ENCODE measurements at regions not wholly inside any gene's neighbourhood (a gene's known extent, or its start where the extent isn't known, plus 50 kb on each side); places are given as distances from the start of the nearest gene placed in this dataset.
"Not testable (repeated sequence)": the region's sequence is repeated elsewhere in the genome, so short reads cannot be mapped to it uniquely, and the experiment has no call there.

DNA sequence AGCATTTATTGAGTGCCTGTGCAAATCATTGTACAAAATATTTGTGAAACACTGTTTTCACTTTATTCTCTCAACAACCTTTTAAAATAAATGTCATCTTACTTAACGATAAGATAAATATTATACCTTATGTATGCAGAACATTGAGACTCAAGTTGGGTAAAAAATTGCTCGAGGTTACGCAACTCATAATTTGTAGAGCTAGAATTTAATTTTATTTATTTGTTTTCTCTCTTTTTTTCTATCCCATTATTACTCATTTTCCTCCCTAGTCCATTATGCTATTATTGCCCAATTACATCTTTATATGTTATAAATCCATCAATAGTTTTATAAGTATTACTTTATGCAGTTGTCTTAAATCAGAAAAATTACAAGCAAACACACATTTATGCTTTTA, 77.4 kb upstream of the ELOVL5 start:
- ATAC-seq, result no peak
- Mint-ChIP-seq H3K4me1 (peaks cover 25% of the 10 kb centered on the region), H3K4me3 (no peak overlapping the region), H3K27ac (no peak overlapping the region), H3K9me3 (no peaks in the 10 kb centered on the region), H3K36me3 (no peaks in the 10 kb centered on the region)
- no peak for DNase-seq (ENCODE audit: low spot score in 2 of 2)

DNA sequence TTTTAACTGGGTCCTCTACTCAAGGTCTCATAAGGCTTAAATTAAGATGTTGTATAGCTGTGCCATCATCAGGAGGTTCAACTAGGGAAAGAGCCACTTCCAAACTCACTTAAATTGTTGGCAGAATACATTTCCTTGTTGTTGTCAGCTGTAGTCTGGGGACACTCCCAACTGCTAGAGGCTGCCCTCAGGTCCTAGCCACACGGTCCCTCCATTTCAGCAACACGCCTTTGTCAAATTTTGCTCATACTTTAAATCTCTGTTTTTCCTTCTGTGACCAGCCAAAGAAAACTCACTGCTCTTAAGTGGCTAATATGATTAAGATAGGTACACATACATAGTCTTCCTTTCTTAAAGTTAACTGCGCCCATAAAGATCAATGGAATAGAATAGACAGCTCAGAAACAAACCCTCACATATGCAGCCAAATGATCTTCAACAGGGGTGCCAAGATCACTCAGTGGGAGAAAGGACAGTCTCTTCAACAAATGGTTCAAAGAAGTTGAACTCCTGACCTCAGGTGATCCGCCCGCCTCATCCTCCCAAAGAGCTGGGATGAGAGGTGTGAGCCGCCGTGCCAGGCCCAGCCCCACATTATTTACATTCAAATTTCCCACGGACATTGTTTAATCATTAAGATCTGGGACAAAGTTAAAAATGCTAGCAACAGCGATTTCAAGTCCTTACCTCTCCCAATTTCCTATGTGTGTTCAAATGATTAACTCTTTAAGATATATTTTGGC, 76.4 kb upstream of the ELOVL5 start:
- DNase-seq (ENCODE audit: low spot score in 2 of 2), result no peak
- Mint-ChIP-seq H3K9me3 (no peaks in the 10 kb centered on the region), H3K4me1 (peaks cover 25% of the 10 kb centered on the region), H3K27ac (no peak overlapping the region), H3K4me3 (no peak overlapping the region), H3K36me3 (no peaks in the 10 kb centered on the region)
- ATAC-seq, result no peak

DNA sequence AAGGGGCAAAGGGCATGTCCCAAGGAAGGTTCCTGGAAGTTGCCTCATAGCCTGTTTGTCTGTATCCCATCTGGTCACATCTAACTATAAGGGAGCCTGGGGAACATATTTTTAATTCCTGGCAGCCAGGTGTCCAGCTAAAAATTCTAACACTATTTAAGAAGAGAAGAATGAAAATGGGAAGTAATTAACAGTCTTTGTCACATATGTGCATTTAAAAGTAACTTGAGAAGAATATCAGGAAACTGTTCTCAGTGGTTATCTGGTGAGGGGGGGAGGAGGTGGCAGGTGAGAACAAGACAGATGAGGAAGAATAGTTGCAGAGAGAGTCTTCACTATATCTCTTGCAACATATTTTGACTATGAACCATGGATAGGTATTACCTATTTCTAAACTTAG, 75.5 kb upstream of the ELOVL5 start:
- H3K27ac Mint-ChIP-seq, result no peak overlapping the region
- DNase-seq (ENCODE audit: low spot score in 2 of 2), result no peak

DNA sequence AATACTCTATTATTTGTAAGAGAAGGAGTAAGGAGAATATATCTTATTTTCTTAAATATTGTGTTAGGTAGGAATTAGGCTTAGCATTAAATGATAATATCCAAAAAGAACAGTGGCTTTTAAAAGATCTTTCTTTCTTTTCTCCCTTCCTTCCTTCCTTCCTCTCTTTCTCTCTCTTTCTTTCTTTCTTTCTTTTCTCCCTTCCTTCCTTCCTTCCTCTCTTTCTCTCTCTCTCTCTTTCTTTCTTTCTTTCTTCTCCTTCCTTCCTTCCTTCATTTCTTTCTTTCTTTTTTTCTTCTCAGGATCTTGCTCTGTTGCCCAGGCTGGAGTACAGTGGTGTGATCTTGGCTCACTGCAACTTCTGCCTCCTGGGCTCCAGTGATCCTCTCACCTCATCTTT, 74.8 kb upstream of the ELOVL5 start:
- not testable (repeated sequence) for H3K9me3 Mint-ChIP-seq; DNase-seq (ENCODE audit: low spot score in 2 of 2)

More for the DNA sequence above, 75.5 kb upstream of the ELOVL5 start:
- H3K4me3 Mint-ChIP-seq, result no peak overlapping the region
- peaks cover 21% of the 10 kb centered on the region for H3K4me1 Mint-ChIP-seq
- H3K36me3 Mint-ChIP-seq, result no peaks in the 10 kb centered on the region
- no peak for ATAC-seq
- no peaks in the 10 kb centered on the region for H3K9me3 Mint-ChIP-seq

DNA sequence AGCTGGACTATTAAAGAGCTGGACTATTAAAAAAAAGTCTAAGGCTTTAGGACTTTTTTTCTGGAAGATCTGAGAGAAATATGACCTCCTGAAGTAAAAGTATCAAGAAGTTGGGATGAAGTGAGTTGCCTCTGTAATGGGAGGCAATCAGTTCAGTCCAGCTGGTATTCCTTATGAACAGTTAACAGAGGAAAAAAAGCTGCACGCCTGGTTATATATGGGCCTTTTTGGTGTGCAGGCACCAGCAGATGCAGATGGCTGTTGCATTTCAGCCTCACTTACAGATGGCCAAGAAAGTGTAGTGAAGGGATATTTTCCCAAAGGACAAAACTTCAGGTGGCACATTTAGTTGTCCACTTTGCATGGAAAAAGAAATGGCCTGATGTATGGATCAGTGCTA, 70.3 kb upstream of the ELOVL5 start:
- no peak overlapping the region for H3K27ac Mint-ChIP-seq
- H3K9me3 Mint-ChIP-seq, result no peaks in the 10 kb centered on the region
- DNase-seq (ENCODE audit: low spot score in 2 of 2) (no peak), ATAC-seq (no peak)
- H3K36me3 Mint-ChIP-seq, result no peaks in the 10 kb centered on the region
- no peaks in the 10 kb centered on the region for H3K4me1 Mint-ChIP-seq
- H3K4me3 Mint-ChIP-seq, result no peak overlapping the region

More for the DNA sequence above, 74.8 kb upstream of the ELOVL5 start:
- H3K27ac Mint-ChIP-seq, ATAC-seq, H3K4me3 Mint-ChIP-seq, H3K36me3 Mint-ChIP-seq: not testable (repeated sequence)
- peaks cover 15% of the 10 kb centered on the region for H3K4me1 Mint-ChIP-seq

DNA sequence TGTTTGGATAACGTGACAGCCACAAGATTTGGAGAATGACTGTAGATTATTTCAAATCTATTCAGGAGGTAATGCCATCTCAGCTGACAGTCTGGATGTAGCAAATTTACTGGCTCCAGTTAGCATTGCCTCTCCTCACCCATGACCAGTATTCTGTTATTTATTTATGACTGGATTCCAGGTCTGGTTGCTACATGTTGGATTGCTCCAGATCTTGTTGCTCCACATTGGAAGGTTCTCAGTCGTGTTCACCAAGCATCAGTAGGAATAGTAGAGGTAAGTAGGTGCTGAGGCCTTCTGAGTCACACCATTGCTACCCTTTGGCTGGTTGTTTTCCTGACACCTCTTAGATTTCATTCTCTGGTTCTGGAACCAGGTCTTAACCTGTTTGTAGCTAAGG, 69.5 kb upstream of the ELOVL5 start:
- no peaks in the 10 kb centered on the region for H3K36me3 Mint-ChIP-seq
- DNase-seq (ENCODE audit: low spot score in 2 of 2) (no peak), ATAC-seq (peak; percentile 44)
- no peak overlapping the region for H3K4me3 Mint-ChIP-seq
- no peaks in the 10 kb centered on the region for H3K4me1 Mint-ChIP-seq
- H3K9me3 Mint-ChIP-seq, result no peaks in the 10 kb centered on the region
- H3K27ac Mint-ChIP-seq, result no peak overlapping the region

DNA sequence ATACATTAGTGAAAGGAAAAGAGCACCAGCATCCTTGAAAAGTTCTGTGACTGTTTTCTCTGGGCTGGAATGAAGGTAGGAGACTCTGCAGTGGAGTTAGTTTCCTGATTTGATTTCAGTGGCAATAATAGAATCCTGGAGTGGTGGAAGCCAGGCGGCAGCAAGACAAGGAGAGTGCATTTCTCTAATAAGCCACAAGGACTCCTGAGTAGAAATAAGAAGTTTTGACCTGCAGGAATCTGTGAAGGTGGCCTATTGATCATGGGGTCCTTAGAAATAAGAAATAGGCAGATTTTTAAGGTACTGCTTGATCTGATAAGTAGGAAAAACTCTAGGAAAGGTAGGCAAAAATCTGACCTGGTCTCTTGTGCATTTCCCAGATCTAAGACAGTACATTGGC, 68.4 kb upstream of the ELOVL5 start:
- no peaks in the 10 kb centered on the region for H3K4me1 Mint-ChIP-seq
- no peak for DNase-seq (ENCODE audit: low spot score in 2 of 2)
- no peak for ATAC-seq
- H3K9me3 Mint-ChIP-seq, result no peaks in the 10 kb centered on the region
- H3K27ac Mint-ChIP-seq, result no peak overlapping the region
- no peak overlapping the region for H3K4me3 Mint-ChIP-seq
- H3K36me3 Mint-ChIP-seq, result no peaks in the 10 kb centered on the region

DNA sequence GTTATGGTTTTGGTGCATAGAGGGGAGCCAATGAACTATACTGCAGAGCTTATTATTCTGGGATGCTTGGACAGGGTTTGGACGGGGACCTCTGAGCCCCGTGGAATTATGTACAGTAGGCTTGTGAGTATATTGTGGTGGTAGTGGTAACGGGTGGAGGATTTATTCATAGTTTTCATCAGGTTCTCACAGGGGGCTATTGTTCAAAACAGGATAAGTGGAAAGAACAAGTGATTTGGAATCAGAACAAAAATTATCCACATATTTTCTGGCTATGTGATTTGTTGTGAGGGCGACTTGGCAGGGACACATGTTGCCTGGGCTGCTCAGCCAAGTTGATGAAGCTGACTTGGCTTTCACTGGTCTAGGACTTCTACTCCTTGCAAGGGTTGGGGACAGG, 64.6 kb upstream of the ELOVL5 start:
- Mint-ChIP-seq H3K9me3 (no peaks in the 10 kb centered on the region), H3K36me3 (no peaks in the 10 kb centered on the region), H3K4me1 (no peaks in the 10 kb centered on the region), H3K4me3 (no peak overlapping the region), H3K27ac (no peak overlapping the region)
- ATAC-seq, result no peak
- DNase-seq (ENCODE audit: low spot score in 2 of 2), result no peak

DNA sequence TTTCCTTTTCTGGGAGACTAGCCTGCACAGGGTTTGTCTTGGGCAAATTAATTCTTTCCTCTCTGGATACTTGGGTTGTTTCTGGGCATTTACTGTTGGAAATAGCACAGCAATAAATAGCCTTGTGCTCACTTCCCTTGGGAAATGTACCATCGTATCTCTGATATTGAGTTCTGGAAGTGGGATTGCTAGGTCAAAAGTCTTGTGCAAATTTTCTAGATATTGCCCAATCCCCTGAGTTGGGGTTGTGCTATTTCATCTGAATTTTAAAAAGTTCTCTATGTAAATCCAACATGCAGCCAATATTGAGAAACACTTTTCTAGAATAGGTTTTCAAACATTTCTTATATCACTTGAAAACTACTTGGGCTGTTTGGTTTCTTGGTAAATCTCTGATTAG, 64.0 kb upstream of the ELOVL5 start:
- Mint-ChIP-seq H3K4me3 (no peak overlapping the region), H3K36me3 (no peaks in the 10 kb centered on the region), H3K9me3 (no peaks in the 10 kb centered on the region), H3K4me1 (no peaks in the 10 kb centered on the region), H3K27ac (no peak overlapping the region)
- ATAC-seq (no peak), DNase-seq (ENCODE audit: low spot score in 2 of 2) (no peak)

DNA sequence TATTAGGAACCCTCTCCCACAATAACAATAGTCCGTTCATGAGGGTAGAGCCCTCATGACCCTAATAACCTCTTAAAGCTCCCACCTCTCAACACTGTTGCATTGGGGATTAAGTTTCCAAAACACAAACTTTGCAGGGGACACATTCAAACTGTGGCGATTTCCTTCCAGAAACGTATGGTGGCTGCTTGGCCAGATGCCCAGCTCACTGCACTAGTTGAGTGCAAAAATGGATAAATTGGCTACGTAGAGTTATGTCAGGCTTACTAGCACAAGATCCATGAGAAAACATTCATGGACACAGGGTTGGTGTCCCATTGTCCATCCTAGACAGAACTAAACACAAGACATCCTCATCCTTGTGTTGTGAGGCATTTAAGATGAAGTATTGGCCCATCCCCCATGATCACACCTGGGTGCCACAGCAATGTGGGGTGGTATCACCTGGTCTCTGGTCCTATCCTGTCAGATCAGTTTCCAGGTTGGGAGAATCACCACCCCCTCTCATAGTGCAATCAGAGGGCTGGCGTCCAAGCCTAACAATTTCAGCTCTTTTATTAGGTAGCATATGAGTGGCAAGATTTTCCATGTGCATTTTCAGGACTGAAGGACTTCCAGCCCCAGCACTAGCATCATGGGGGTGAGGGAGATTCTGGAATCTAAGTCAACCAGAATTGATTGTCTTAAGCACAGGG, 63.4 kb upstream of the ELOVL5 start:
- H3K27ac Mint-ChIP-seq, result no peak overlapping the region
- no peaks in the 10 kb centered on the region for H3K9me3 Mint-ChIP-seq
- no peaks in the 10 kb centered on the region for H3K36me3 Mint-ChIP-seq
- H3K4me3 Mint-ChIP-seq, result no peak overlapping the region
- DNase-seq (ENCODE audit: low spot score in 2 of 2), result no peak
- ATAC-seq, result no peak
- H3K4me1 Mint-ChIP-seq, result no peaks in the 10 kb centered on the region

DNA sequence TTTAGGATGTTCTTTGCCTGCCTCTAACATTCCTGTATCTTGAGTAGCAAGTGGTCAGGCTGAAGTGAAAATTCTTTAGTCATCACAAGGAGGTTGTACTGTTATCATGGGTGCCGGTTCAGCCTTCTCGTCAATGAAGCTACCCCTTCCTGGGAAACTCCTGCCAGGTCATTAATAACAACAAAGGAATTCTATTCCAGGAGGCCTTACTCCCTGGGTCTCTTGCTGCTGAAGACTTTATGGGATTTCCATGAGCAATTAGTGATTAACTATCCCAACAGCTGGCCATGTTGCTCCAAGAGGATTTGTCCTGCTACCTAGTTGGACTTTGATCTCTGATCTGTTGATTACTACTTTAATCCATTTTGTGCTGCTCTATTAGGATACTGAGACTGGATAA, 62.7 kb upstream of the ELOVL5 start:
- DNase-seq (ENCODE audit: low spot score in 2 of 2) (no peak), ATAC-seq (no peak)
- Mint-ChIP-seq H3K9me3 (no peaks in the 10 kb centered on the region), H3K4me1 (no peaks in the 10 kb centered on the region), H3K27ac (no peak overlapping the region), H3K36me3 (no peaks in the 10 kb centered on the region), H3K4me3 (no peak overlapping the region)

DNA sequence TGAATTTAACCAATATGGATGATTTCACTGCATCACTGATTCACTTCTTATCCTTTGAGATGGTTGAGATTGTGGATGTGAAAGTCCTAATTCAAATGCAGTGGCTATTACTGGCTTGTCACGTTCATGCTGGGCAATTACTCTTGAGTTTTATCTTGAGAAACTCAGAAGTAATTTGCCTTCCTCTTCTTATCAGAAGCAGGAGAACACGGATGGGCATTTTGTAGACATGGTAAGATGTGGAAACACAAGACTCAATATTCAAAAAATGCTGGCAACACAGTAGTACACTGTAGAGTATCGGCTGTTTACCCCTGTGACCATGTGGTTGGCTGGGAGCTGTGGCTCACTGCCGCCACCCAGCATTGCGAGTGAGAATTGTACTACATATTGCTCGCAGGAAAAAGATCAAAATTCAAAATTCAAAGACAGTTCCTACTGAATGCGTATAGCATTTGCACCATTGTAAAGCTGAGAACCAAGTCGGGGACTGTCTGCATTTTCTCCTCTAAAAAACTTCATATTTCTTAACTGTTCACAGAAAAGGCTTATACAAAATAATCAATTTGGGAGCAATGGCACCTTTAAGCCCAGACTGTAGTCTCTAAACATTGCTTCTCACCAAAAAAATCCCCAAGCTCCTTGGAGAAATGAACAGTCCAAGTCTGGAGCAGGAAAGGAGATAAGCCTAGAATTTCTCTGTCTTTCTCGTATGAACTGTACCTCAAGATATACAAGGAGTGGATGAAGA, 61.9 kb upstream of the ELOVL5 start:
- H3K4me1 Mint-ChIP-seq, result no peaks in the 10 kb centered on the region

DNA sequence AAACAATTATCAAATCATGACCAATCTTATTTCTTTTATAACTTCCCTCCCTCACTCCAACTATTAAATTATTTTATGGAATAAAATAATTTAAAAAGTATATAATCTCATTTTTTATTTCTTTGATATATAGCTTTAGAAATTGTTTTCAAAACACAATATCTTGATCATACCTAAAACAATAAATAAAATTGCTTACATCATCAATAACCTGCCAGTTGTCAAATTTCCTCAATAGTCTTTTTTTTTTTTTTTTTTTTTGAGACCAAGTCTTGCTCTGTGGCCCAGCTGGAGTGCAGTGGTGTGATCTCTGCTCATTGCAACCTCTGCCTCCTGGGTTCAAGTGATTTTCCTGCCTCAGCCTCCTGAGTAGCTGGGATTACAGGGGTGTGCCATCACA, 60.1 kb upstream of the ELOVL5 start:
- Mint-ChIP-seq H3K4me3 (no peak overlapping the region), H3K9me3 (no peaks in the 10 kb centered on the region), H3K4me1 (no peaks in the 10 kb centered on the region)

More for the DNA sequence above, 61.9 kb upstream of the ELOVL5 start:
- H3K27ac Mint-ChIP-seq, result no peak overlapping the region
- H3K9me3 Mint-ChIP-seq, result no peaks in the 10 kb centered on the region
- no peaks in the 10 kb centered on the region for H3K36me3 Mint-ChIP-seq
- DNase-seq (ENCODE audit: low spot score in 2 of 2) (peak; percentile 20 to 57), ATAC-seq (peak; percentile 92)
- H3K4me3 Mint-ChIP-seq, result no peak overlapping the region

DNA sequence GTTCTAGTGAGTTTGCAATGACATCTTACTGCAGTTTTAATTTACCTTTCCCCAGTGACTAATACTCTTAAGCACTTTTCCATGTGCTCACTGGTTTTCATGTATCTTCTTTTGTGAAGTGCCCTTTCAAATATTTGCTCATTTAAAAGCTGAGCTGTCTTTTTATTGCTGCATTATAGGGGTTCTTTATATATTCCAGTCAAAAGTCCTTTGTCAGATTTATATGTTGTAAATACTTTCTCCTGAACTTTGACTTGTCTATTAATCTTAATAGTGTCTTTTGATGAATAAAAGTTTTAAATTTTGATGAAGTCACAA, 50.2 kb upstream of the ELOVL5 start:
- Mint-ChIP-seq H3K4me3 (no peak overlapping the region), H3K9me3 (no peaks in the 10 kb centered on the region), H3K27ac (no peak overlapping the region), H3K36me3 (no peaks in the 10 kb centered on the region), H3K4me1 (no peaks in the 10 kb centered on the region)
- ATAC-seq, result no peak
- DNase-seq (ENCODE audit: low spot score in 2 of 2), result no peak

More for the DNA sequence above, 60.1 kb upstream of the ELOVL5 start:
- DNase-seq (ENCODE audit: low spot score in 2 of 2) (no peak), ATAC-seq (no peak)
- Mint-ChIP-seq H3K36me3 (no peaks in the 10 kb centered on the region), H3K27ac (no peak overlapping the region)

DNA sequence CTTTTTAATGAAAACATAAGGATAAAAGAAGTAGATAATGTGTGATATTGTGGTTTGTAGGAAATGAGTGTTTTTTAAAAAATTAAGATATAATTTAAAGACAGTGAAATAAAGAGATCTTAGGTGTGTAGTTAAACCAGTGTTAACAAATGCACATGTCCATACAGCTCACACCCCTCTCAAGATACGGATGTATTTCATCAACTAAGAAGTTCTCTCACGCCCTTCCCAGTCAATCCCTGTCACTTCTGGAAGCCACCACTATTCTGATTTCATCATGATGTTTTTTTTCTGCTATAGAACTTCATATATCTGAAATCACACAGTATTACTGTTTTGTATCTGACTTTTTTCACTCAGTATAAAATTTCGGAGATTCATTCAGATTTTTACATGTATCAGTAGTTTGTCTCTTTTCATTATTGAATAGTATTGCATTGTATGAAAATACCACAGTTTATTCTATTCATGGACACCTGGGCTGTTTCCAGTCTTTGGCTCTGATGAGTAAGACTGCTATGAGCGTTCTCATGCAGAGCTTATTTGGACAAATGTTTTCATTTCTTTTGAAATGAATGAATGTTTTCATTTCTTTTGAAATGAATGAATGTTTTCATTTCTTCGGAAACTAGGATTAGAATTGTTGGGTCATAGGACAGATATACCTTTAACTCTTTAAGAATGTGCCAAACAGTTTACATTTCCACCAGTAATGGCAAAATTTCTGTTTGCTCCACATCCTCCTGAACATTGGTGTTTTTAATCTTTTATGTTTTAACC, 49.7 kb upstream of the ELOVL5 start:
- ATAC-seq (no peak), DNase-seq (ENCODE audit: low spot score in 2 of 2) (no peak)
- Mint-ChIP-seq H3K4me3 (no peak overlapping the region), H3K4me1 (no peaks in the 10 kb centered on the region), H3K9me3 (no peaks in the 10 kb centered on the region), H3K36me3 (no peaks in the 10 kb centered on the region), H3K27ac (no peak overlapping the region)

Data from stimulated activated effector memory CD8-positive, alpha-beta T cell treated with anti-CD3 and anti-CD28 coated beads, Interleukin-12 subunit alpha, Interleukin-12 subunit beta, amount 100 ng/mL, for 72 hours (primary cell).